GM23338 (cell line): ENCODE measurements at regions not wholly inside any gene's neighbourhood (a gene's known extent, or its start where the extent isn't known, plus 50 kb on each side); places are given as distances from the start of the nearest gene placed in this dataset.

Source experiments
- ATAC-seq: fragments of 200-7000 bp; cut with Tn5 transposase; 3 replicates; pipeline ENCODE4 v1.9.1; 2020
- DNase-seq: peaks from one replicate; pipeline ENCODE4 v3.0.0-alpha.2; 2015; ENCODE audit warnings: low spot score
- H2AFZ ChIP-seq: fragments of 200-600 bp; sonication (generic); 2 replicates; pipeline ENCODE4 v1.8.0; 2016; ENCODE audit warnings: antibody characterized with exemption, mild to moderate bottlenecking, moderate library complexity
- H3F3A ChIP-seq: fragments of 200-600 bp; sonication (generic); replicated peaks from 2 replicates; pipeline ENCODE4 v1.8.0; 2017; ENCODE audit warnings: antibody characterized with exemption, mixed run types, low read depth
- H3K27ac ChIP-seq: fragments of 200-600 bp; sonication (generic); 2 replicates; pipeline ENCODE4 v1.6.1; 2016; ENCODE audit warnings: low read depth
- H3K27me3 ChIP-seq: fragments of 200-600 bp; sonication (generic); 2 replicates; pipeline ENCODE4 v1.8.0; 2016; ENCODE audit warnings: mild to moderate bottlenecking, mixed run types, moderate library complexity; ENCODE audit not compliant: insufficient read depth
- H3K36me3 ChIP-seq: fragments of 200-600 bp; sonication (generic); 2 replicates; pipeline ENCODE4 v1.8.0; 2016; ENCODE audit warnings: mild to moderate bottlenecking; ENCODE audit not compliant: insufficient read depth
- H3K4me1 ChIP-seq: fragments of 200-600 bp; sonication (generic); 2 replicates; pipeline ENCODE4 v1.8.0; 2016; ENCODE audit warnings: mild to moderate bottlenecking, moderate library complexity; ENCODE audit not compliant: insufficient read depth
- H3K4me2 ChIP-seq: fragments of 200-600 bp; sonication (generic); 2 replicates; pipeline ENCODE4 v1.7.1; 2017; ENCODE audit warnings: mixed run types
- H3K4me3 ChIP-seq: fragments of 200-600 bp; sonication (generic); 2 replicates; pipeline ENCODE4 v1.6.1; 2016; ENCODE audit warnings: mixed run types
- H3K79me2 ChIP-seq: fragments of 200-600 bp; sonication (generic); replicated peaks from 2 replicates; pipeline ENCODE4 v1.8.0; 2017; ENCODE audit warnings: mild to moderate bottlenecking; ENCODE audit not compliant: insufficient read depth
- H3K9me2 ChIP-seq: fragments of 200-600 bp; sonication (generic); 2 replicates; pipeline ENCODE4 v1.8.0; 2017; ENCODE audit not compliant: insufficient read depth
- H4K20me1 ChIP-seq: fragments of 200-600 bp; sonication (generic); replicated peaks from 2 replicates; pipeline ENCODE4 v1.8.0; 2017; ENCODE audit warnings: mild to moderate bottlenecking; ENCODE audit not compliant: insufficient read depth
- H3K27ac Mint-ChIP-seq: 2 replicates; pipeline ENCODE4 v1.8.0; 2020; ENCODE audit warnings: inconsistent platforms, mild to moderate bottlenecking, moderate library complexity, mixed read lengths
- H3K27me3 Mint-ChIP-seq: 3 replicates; pipeline ENCODE4 v1.8.0; 2022; ENCODE audit warnings: low read depth, mild to moderate bottlenecking, moderate library complexity, mixed read lengths, inconsistent platforms; ENCODE audit not compliant: insufficient read depth, poor library complexity
- H3K36me3 Mint-ChIP-seq: 3 replicates; pipeline ENCODE4 v1.8.0; 2021; ENCODE audit warnings: low read depth, mild to moderate bottlenecking, inconsistent platforms, moderate library complexity, mixed read lengths
- H3K4me1 Mint-ChIP-seq: 3 replicates; pipeline ENCODE4 v1.8.0; 2020; ENCODE audit warnings: mild to moderate bottlenecking, inconsistent platforms, mixed read lengths
- H3K4me3 Mint-ChIP-seq: 3 replicates; pipeline ENCODE4 v1.8.0; 2021; ENCODE audit warnings: moderate library complexity, mild to moderate bottlenecking, inconsistent platforms, mixed read lengths
- H3K9me3 Mint-ChIP-seq: 3 replicates; pipeline ENCODE4 v1.8.0; 2020; ENCODE audit warnings: moderate library complexity, mild to moderate bottlenecking, inconsistent platforms, mixed read lengths
- EZH2 ChIP-seq: fragments of 200-600 bp; sonication (generic); IDR thresholded peaks from one replicate; pipeline ENCODE4 v1.8.0; 2017; ENCODE audit warnings: antibody characterized with exemption, mild to moderate bottlenecking, low read depth; ENCODE audit not compliant: unreplicated experiment
- EZH2phosphoT487 ChIP-seq: fragments of 200-600 bp; sonication (generic); IDR thresholded peaks from one replicate; pipeline ENCODE4 v1.8.1; 2018; ENCODE audit warnings: antibody characterized with exemption; ENCODE audit not compliant: unreplicated experiment
- JUNB ChIP-seq: IDR thresholded peaks from one replicate; pipeline ENCODE4 v1.6.1; 2016; ENCODE audit warnings: antibody characterized with exemption; ENCODE audit not compliant: unreplicated experiment
- NANOG ChIP-seq: IDR thresholded peaks from 2 replicates; pipeline ENCODE4 v1.6.1; 2016; ENCODE audit warnings: antibody characterized with exemption, borderline replicate concordance
- POLR2AphosphoS5 ChIP-seq: IDR thresholded peaks from 2 replicates; pipeline ENCODE4 v1.6.1; 2016; ENCODE audit warnings: antibody characterized with exemption, low read depth
- STAT1 ChIP-seq: IDR thresholded peaks from one replicate; pipeline ENCODE4 v1.6.1; 2016; ENCODE audit warnings: antibody characterized with exemption; ENCODE audit not compliant: unreplicated experiment
- ZNF114 ChIP-seq: fragments of 250-450 bp; sonication (Bioruptor Pico); IDR thresholded peaks from 2 replicates; pipeline ENCODE4 v1.5.0; 2020; ENCODE audit warnings: mild to moderate bottlenecking, moderate library complexity
- ZNF331 ChIP-seq: fragments of 250-450 bp; sonication (Bioruptor Pico); IDR thresholded peaks from 2 replicates; pipeline ENCODE4 v1.5.0; 2020; ENCODE audit warnings: low read depth, mild to moderate bottlenecking, moderate library complexity
- TF ChIP-seq, protein P1 (sequence below): IDR thresholded peaks from 2 replicates; pipeline ENCODE4 v1.6.1; 2016; ENCODE audit warnings: antibody characterized with exemption
- TF ChIP-seq, protein P2 (sequence below): IDR thresholded peaks from one replicate; pipeline ENCODE4 v1.6.1; 2018; ENCODE audit warnings: antibody characterized with exemption; ENCODE audit not compliant: unreplicated experiment
- TF ChIP-seq, protein P3 (sequence below), 2 experiments: fragments of 200-600 bp in 1 of 2; sonication (generic) in 1 of 2; conservative IDR thresholded peaks; 2 replicates each; pipeline versions ENCODE4 v1.5.1 to v1.6.1; 2016 to 2017; ENCODE audit warnings: antibody characterized with exemption in 2 of 2, low read depth in 2 of 2, mild to moderate bottlenecking in 2 of 2, moderate library complexity in 1 of 2

DNA sequence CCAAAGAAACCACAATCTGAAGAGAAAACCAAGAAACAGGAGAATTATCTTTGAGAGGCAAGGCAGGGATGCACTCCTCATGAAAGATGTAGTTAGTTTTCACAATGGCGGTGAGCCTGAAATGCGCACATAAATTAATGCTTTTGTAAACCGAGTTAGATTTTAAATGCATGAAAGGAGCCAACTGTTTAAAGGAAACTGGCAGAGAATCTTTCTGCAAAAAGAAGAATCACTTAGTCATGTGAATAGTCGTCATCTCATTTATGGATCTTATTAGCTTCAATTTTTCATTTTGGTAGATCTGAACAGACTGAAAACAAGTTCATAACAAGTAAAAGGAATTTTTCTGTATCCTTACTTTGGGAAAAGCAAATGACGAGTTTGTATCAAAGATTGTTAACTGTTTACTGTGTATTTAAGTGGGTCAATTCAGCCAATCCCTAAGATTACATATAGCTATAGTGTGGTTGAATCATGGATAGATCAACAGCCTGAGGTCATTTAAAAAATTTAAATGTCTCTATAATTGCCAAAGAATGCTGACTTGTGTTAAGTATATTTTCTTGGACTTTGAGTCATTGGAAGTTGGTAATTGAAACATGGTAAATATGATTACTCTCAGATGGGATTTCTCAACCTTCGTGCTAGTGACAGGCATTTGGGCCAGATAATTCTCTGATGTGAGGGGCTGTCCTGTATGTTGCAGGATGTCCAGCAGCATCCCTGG is 226.6 kb upstream of the KAZN start:
- Mint-ChIP-seq H3K4me1 (peaks cover 35% of the 10 kb centered on the region), H3K27me3 (peaks cover 2% of the 10 kb centered on the region), H3K9me3 (peaks cover 2% of the 10 kb centered on the region; the same call in 1 of the 3 replicates), H3K4me3 (no peak overlapping the region), H3K27ac (no peak overlapping the region), H3K36me3 (no peaks in the 10 kb centered on the region)
- no peak overlapping the region for H3K4me3 ChIP-seq
- TF ChIP-seq STAT1 = no peak
- no peak for TF ChIP-seq NANOG
- H3F3A ChIP-seq = no peaks in the 10 kb centered on the region
- H3K4me1 ChIP-seq = peaks cover 47% of the 10 kb centered on the region
- 0 out of 2 replicates have a peak overlapping the region, but pooled peaks have one; percentile 60 for H3K4me2 ChIP-seq
- H3K36me3 ChIP-seq = no peaks in the 10 kb centered on the region
- H4K20me1 ChIP-seq = no peaks in the 10 kb centered on the region
- DNase-seq (no peak), ATAC-seq (no peak)
- H3K27ac ChIP-seq = no peak overlapping the region
- H3K79me2 ChIP-seq = no peaks in the 10 kb centered on the region
- no peaks in the 10 kb centered on the region for H3K27me3 ChIP-seq
- H2AFZ ChIP-seq = no peak overlapping the region
- peaks cover 10% of the 10 kb centered on the region for H3K9me2 ChIP-seq

DNA sequence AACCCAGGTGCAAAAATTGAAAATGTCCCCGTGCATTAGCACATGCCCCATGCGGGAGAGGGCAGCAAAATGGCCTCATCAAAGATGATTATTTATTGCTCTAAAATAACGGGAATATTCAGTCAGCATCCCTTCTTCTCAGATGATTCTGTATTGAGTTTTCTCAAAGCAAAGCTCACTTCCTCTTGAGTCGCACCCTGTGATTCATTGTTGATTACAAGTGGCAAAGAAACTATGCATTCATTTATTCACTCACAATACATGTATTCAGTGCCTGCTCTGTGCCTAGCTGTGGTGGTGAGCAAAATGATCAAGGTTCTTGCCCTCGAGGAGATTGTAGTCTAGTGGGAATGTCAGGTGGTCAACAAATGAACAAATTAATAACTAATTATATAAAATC is 226.0 kb upstream of the KAZN start:
- Histone ChIP-seq H4K20me1 (no peaks in the 10 kb centered on the region), H3K36me3 (no peaks in the 10 kb centered on the region), H3K4me1 (peaks cover 47% of the 10 kb centered on the region), H3K79me2 (no peaks in the 10 kb centered on the region), H3K27ac (no peak overlapping the region), H3K27me3 (no peaks in the 10 kb centered on the region), H3K4me2 (0 out of 2 replicates have a peak overlapping the region, but pooled peaks have one; percentile 60), H3K4me3 (no peak overlapping the region), H2AFZ (no peak overlapping the region), H3F3A (no peaks in the 10 kb centered on the region), H3K9me2 (peaks cover 10% of the 10 kb centered on the region)
- ATAC-seq (no peak), DNase-seq (no peak)
- no peak overlapping the region for H3K27ac Mint-ChIP-seq
- H3K4me3 Mint-ChIP-seq = no peak overlapping the region
- H3K27me3 Mint-ChIP-seq = peaks cover 2% of the 10 kb centered on the region
- H3K4me1 Mint-ChIP-seq = peaks cover 35% of the 10 kb centered on the region
- H3K36me3 Mint-ChIP-seq = no peaks in the 10 kb centered on the region
- peaks cover 2% of the 10 kb centered on the region; the same call in 1 of the 3 replicates for H3K9me3 Mint-ChIP-seq
- TF ChIP-seq ZNF114 (no peak), EZH2phosphoT487 (no peak), EZH2 (no peak), POLR2AphosphoS5 (no peak), STAT1 (no peak), ZNF331 (no peak), JUNB (no peak)
- TF ChIP-seq, protein P1, sequence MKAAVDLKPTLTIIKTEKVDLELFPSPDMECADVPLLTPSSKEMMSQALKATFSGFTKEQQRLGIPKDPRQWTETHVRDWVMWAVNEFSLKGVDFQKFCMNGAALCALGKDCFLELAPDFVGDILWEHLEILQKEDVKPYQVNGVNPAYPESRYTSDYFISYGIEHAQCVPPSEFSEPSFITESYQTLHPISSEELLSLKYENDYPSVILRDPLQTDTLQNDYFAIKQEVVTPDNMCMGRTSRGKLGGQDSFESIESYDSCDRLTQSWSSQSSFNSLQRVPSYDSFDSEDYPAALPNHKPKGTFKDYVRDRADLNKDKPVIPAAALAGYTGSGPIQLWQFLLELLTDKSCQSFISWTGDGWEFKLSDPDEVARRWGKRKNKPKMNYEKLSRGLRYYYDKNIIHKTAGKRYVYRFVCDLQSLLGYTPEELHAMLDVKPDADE = no peak
- TF ChIP-seq, protein P2, sequence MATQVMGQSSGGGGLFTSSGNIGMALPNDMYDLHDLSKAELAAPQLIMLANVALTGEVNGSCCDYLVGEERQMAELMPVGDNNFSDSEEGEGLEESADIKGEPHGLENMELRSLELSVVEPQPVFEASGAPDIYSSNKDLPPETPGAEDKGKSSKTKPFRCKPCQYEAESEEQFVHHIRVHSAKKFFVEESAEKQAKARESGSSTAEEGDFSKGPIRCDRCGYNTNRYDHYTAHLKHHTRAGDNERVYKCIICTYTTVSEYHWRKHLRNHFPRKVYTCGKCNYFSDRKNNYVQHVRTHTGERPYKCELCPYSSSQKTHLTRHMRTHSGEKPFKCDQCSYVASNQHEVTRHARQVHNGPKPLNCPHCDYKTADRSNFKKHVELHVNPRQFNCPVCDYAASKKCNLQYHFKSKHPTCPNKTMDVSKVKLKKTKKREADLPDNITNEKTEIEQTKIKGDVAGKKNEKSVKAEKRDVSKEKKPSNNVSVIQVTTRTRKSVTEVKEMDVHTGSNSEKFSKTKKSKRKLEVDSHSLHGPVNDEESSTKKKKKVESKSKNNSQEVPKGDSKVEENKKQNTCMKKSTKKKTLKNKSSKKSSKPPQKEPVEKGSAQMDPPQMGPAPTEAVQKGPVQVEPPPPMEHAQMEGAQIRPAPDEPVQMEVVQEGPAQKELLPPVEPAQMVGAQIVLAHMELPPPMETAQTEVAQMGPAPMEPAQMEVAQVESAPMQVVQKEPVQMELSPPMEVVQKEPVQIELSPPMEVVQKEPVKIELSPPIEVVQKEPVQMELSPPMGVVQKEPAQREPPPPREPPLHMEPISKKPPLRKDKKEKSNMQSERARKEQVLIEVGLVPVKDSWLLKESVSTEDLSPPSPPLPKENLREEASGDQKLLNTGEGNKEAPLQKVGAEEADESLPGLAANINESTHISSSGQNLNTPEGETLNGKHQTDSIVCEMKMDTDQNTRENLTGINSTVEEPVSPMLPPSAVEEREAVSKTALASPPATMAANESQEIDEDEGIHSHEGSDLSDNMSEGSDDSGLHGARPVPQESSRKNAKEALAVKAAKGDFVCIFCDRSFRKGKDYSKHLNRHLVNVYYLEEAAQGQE = no peak
- TF ChIP-seq, protein P3, sequence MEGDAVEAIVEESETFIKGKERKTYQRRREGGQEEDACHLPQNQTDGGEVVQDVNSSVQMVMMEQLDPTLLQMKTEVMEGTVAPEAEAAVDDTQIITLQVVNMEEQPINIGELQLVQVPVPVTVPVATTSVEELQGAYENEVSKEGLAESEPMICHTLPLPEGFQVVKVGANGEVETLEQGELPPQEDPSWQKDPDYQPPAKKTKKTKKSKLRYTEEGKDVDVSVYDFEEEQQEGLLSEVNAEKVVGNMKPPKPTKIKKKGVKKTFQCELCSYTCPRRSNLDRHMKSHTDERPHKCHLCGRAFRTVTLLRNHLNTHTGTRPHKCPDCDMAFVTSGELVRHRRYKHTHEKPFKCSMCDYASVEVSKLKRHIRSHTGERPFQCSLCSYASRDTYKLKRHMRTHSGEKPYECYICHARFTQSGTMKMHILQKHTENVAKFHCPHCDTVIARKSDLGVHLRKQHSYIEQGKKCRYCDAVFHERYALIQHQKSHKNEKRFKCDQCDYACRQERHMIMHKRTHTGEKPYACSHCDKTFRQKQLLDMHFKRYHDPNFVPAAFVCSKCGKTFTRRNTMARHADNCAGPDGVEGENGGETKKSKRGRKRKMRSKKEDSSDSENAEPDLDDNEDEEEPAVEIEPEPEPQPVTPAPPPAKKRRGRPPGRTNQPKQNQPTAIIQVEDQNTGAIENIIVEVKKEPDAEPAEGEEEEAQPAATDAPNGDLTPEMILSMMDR (conservative IDR thresholded peaks at IDR 0.05; ENCODE audit: low read depth in 2 of 2) = no peak
